ENCODE measurements at regions not wholly inside any gene's neighbourhood (a gene's known extent, or its start where the extent isn't known, plus 50 kb on each side); places are given as distances from the start of the nearest gene placed in this dataset.

GRCh38 chr14:86714153-86714552 lies 1184.2 kb downstream of the FLRT2 start:
- WGBS, 4 donors, result 58 to 91% (median 81%) methylated on average over 2 of the region's 2 CpGs
- DNase-seq, result no peak
- no peaks in the 10 kb centered on the region for H3K4me1 ChIP-seq (replicated peaks in 1 of 2)
- H3K4me3 ChIP-seq, result no peak overlapping the region
- H3K27ac ChIP-seq, result no peak overlapping the region
- no peaks in the 10 kb centered on the region for H3K36me3 ChIP-seq (replicated peaks in 1 of 2)
- no peaks in the 10 kb centered on the region for H3K27me3 ChIP-seq
- no peak for TF ChIP-seq POLR2A (IDR thresholded peaks at IDR 0.05)
- TF ChIP-seq CTCF (IDR thresholded peaks at IDR 0.05), result no peak
- no peaks in the 10 kb centered on the region for H3K9me3 ChIP-seq (replicated peaks in 1 of 3)
- intact Hi-C loops (cut with DNase I), result no loop called here

DNA sequence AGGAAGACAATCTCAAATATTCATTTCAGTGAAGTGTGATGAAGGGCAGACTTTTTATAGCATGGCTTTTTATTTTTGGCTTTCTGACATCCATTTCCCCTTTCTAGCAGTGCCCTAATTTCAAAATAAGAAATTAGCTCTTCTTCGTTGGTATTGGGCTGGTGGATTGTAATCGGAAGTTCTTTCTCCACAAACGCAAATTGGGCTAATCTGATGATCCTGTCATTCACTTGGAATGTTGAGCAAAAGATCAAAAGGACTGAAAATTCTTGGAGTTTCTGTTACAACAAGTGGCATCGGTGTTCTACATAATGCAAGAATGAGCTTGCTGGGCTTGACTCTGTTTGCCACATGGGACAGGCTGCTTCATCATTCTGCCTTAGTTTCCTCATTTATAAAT lies 1182.8 kb downstream of the FLRT2 start:
- WGBS, 4 donors, result 39 to 56% (median 42%) methylated on average over 4 of the region's 4 CpGs
- Histone ChIP-seq H3K4me3 (no peak overlapping the region), H3K36me3 (replicated peaks in 1 of 2) (no peaks in the 10 kb centered on the region), H3K9me3 (replicated peaks in 1 of 3) (no peaks in the 10 kb centered on the region), H3K27ac (no peak overlapping the region), H3K27me3 (no peaks in the 10 kb centered on the region), H3K4me1 (replicated peaks in 1 of 2) (no peaks in the 10 kb centered on the region)
- no peak for DNase-seq
- intact Hi-C loops (cut with DNase I), result no loop called here
- TF ChIP-seq CTCF (IDR thresholded peaks at IDR 0.05) (no peak), POLR2A (IDR thresholded peaks at IDR 0.05) (no peak)

DNA sequence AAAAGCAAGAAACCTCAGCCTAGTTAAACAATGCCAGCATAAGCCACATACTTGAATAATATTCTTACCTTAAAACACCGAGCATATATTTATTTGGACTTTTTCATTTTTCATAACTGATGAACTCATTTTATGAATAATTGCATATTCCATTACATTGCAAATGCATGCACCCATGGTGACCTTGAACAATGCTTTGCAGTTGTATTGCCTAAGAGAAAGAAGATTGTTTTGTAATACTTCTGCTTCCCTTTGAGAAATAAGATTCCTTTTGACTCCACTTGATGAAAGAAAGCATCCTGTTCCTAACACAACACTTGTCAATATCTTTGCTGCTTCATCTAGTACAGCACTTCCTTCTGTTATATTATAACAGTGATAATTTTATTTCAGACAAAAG lies 1182.2 kb downstream of the FLRT2 start:
- WGBS, 4 donors, result 74 to 83% (median 80%) methylated on average over 1 of the region's 1 CpG
- Histone ChIP-seq H3K9me3 (replicated peaks in 1 of 3) (no peaks in the 10 kb centered on the region), H3K36me3 (replicated peaks in 1 of 2) (no peaks in the 10 kb centered on the region), H3K4me3 (no peak overlapping the region), H3K4me1 (replicated peaks in 1 of 2) (no peaks in the 10 kb centered on the region), H3K27me3 (no peaks in the 10 kb centered on the region), H3K27ac (no peak overlapping the region)
- peak in 1 of 7 donors; percentile 1 for DNase-seq
- TF ChIP-seq CTCF (IDR thresholded peaks at IDR 0.05) (no peak), POLR2A (IDR thresholded peaks at IDR 0.05) (no peak)
- intact Hi-C loops (cut with DNase I), result no loop called here

GRCh38 chr14:86708846-86709339 lies 1178.9 kb downstream of the FLRT2 start:
- TF ChIP-seq CTCF (IDR thresholded peaks at IDR 0.05), result no peak
- no peak for TF ChIP-seq POLR2A (IDR thresholded peaks at IDR 0.05)
- H3K36me3 ChIP-seq (replicated peaks in 1 of 2), result no peaks in the 10 kb centered on the region
- DNase-seq, result no peak
- no peaks in the 10 kb centered on the region for H3K9me3 ChIP-seq (replicated peaks in 1 of 3)
- no peak overlapping the region for H3K27ac ChIP-seq
- intact Hi-C loops (cut with DNase I), result no loop called here
- no peak overlapping the region for H3K4me3 ChIP-seq
- H3K4me1 ChIP-seq (replicated peaks in 1 of 2), result no peaks in the 10 kb centered on the region
- no peaks in the 10 kb centered on the region for H3K27me3 ChIP-seq

Data from adrenal gland (tissue), 9 donors.